Colon (tissue), 2 donors: ENCODE measurements at regions not wholly inside any gene's neighbourhood (a gene's known extent, or its start where the extent isn't known, plus 50 kb on each side); places are given as distances from the start of the nearest gene placed in this dataset.
"Not testable (repeated sequence)": the region's sequence is repeated elsewhere in the genome, so short reads cannot be mapped to it uniquely, and the experiment has no call there.

ENCODE experiments used
- FAIRE-seq: peaks from 2 replicates; lab custom pipeline; 2012; peaks lifted over from hg19 to GRCh38; lab: Jason Lieb, UNC
- donor health status: control.
- donor health status: control.

DNA sequence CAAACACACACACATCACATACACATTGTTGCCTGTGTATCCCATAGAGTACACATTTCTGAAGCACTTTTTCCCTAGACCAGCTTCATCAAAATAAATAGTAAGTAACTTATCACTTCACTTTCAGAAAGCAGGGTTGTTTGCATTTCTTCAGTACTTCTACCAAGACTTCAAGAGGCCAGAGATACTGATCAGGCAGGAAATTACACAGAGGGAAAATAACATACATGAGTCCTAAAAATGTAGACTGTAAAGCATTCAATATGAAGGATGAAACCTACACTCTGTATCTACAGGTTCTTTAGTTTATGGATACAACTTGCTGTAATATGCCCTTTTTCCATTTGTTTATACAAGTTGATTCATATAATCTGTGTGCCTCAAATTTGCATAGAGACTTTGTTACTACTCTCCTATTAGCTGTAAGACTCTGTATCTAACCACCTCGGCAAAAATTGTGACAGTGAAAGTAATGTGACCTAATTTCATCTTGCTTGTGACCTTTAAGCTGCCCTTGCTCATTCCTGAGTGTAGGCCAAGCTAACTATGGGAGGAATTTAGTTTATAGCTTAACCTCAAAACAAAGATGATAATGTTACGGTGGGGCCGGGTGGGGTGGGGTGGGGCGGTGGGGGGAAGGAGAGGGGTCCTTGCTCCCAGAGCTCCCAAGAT, 228.9 kb upstream of the SPOPL start:
- no peak for FAIRE-seq

- FAIRE-seq: not testable (repeated sequence)
Observed at GRCh38 chr2:138273280-138273679, 228.3 kb upstream of the SPOPL start.

- no peak for FAIRE-seq
Observed at GRCh38 chr2:138274421-138275291, 226.9 kb upstream of the SPOPL start.

DNA sequence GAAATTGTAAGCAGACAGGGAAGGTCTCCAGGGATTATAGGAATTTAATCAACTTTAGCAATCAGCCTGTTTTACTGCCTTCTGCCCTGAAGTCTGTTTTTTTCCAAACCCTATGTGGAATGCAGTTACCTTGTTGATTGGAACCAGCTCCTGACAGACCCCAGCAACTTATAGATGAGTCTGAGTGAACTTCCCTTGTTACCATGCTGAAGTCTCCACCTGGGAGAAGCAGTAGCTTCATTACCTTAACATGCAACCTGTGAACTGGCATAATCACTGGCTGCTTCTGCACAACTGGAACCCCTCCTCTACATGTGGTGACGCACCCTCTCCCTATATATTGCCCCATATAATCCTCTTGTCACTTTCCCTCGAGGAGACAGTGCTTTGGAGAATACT, 226.3 kb upstream of the SPOPL start:
- FAIRE-seq: no peak

DNA sequence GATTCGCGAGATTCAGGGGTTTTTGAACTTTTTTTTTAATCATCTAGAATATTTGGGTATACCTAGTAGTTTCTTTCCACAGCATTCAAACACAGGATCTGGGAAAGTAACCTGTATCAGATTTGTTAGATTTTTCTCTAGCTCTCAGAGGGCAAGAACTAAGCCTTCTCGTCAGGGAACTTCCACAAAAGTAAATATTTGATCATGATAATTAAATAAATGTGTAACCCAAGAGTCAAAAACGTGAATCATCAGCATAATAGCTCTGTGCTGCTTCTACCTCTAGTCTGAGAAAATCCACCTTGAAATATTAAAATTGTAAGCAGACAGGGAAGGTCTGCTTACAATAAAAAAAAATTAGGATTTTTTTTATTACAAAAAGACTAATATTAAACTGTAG, 225.7 kb upstream of the SPOPL start:
- no peak for FAIRE-seq

DNA sequence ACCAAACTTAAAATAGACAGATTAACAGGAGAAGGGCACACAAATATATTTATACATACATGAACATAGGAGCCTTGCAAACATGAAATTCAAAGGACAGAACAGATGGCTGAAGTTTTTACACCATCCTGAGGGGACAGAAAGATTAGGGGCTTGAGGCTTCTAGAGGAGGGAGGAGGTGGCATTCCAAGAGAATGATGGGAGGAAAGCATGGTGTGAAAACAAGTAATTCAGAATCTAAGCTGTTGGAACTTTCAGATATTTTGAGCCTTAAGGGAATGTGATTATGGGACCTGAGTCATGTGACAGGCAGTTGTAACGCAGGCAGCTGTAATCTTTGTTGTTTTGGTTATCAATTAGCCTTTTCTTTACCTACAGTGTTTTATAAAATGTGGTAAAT, 225.2 kb upstream of the SPOPL start:
- no peak for FAIRE-seq

GRCh38 chr2:138277062-138277461, 224.5 kb upstream of the SPOPL start:
- no peak for FAIRE-seq

DNA sequence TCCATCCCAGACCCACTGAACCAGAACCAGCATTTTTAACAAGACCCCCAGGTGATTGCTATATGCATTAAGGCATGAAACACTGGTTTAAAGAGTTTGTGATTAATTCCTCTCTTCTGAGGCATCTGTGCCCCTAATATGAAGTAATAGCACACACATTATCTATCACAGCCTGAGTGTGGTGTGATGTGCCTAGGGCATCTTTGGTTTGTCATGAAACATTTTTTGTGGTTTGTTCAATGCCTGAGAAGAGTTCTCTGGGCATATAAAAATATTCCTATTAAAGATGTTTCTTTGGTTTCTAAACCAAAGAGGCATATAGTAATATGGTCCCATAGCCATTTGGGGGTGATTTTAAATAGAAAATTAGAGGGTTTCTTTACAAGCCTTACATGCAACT, 221.7 kb upstream of the SPOPL start:
- FAIRE-seq: no peak

DNA sequence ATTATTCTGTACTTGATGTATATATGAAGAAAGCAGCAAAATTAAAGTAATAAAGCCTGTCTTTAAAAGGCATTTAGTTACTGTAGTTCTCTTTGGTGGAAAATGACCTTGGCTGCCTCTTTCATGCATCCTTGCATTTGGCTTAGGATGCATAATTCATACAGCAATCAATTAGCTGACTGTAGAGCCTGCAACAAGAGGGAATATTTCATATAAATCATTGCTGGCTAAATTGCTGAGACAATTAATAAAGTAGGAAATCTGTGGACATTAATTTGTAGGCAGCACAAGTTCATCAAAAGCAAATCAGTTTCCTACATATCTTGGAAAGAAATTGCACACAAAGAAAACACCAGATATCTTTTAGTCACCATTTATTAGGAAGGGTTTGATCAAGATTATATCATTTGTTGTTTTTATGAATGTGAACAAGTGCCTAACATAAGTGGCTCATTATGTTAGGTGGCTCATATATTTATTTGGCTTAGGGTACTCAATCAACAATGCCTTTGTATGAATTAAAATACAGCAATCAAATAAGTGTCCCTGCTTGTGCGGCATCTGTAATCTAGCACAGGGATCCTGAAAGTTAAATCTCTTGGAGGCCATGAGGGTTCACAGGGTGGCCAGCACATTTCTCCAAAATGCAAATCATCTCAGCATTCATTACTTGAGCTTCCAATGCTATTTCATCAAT, 220.4 kb upstream of the SPOPL start:
- FAIRE-seq: no peak

DNA sequence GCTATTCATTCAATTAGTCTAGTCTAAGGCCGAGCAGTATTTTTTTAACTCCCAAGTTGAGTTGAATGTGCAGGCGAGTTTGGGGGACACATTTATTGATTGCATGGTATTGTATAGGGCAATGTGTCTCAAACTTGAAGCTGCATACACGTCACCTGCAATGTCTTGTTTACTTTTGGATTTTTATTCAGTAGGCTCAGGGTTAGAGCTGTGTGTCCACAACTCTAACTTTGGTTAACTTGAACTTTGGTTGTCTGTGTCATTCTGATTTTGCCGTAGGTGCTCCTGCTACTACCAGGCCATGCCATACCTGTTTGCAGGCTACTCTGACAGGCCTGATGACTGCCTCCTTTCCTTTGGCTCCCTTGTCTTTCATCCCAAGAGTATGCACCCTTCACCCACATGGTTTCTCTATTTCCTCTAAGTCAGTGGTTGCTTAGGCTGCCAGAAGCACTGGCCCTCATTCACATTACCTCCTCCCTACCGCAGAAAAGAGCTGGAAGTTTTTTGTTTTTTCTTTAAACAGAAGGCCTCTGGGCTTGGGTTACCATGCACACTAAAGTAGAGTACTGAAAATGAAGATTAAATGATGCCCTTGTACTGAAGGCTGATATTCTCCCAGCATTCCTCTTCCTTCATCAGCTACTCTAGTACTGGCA, 219.4 kb upstream of the SPOPL start:
- FAIRE-seq: no peak

GRCh38 chr2:138291805-138292204, 209.8 kb upstream of the SPOPL start:
- FAIRE-seq: no peak

- no peak for FAIRE-seq
Observed at GRCh38 chr2:138293045-138293444, 208.5 kb upstream of the SPOPL start.

DNA sequence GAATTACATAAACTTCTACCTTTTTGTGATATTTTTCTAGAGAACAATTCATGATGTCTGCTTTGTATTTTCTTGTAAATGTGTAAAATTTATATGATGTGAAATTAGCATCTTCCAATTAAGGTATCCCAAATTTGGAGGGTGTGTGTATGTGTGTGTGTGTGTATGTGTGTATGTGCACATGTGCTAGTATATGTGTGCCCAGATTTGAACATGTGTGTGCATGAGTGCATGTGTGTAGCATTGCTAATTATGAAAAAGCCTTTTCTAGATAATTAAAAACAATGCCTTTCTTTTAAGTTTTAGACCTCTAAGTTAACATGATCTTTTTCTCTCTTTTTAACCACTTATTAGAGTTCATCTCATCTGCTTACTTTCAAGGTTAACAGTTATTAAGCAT, 208.0 kb upstream of the SPOPL start:
- FAIRE-seq: no peak

DNA sequence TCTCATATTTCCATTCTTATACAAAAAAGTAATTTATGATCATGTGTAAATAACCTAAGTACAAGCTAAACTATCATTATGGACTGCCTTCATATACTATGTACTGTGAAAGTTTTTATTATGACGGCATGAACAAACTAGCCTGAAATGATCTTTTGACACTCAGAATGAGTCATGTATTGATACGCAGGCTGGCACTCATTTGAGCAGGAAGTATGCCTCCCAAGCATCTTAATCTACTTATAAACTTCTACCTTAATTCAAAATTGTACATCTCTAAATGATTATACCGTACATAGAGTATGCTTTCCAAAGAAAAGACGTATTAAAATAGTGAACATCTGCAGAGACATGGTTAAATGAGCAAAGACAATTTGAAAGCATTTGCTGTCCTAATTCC, 207.1 kb upstream of the SPOPL start:
- no peak for FAIRE-seq

DNA sequence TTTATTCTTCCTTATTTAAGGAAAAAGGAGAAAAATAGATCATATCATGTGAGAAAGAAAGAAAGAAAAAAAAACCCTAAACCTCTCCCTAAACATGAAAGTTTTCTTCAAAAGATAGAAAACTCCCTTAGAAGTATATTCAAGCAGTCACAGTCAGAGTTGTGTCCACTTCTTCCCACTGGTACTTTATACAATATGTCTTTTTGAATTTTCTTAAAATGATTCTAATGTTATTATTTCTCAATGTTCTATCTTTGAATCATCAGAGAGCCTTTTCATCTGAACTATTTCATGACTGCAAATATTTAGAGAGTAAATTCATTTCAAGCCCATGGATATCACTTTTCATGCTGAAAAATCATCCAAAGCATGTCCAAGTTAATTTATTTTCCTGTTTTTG, 205.2 kb upstream of the SPOPL start:
- FAIRE-seq: no peak

DNA sequence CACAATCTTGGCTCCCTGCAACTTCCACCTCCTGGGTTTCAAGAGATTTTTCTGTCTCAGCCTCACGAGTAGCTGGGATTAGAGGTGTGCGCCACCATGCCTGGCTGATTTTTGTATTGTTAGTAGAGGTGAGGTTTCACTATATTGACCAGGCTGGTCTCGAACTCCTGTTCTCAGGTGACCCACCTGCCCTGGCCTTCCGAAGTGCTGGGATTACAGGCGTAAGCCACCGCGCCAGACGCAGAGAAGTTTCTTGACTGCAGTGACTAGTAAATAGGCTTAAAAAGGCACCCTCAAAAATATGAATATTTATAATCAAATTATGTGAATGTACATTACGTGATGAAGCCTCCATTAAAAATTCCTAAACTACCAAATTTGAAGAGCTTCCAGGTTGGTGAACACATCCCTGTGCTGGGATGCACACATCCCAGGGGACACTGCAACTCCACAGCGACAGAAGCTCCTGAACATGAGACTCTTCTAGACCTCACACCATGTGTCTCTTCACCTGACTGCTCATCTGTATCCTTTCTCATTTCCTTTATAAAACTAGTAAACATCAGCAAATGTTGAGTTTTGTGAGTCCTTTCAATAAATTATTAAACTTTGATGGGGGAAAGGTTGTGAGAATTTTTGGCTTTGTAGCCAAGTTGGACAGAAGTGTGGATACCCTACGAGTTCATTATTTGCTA, 203.3 kb upstream of the SPOPL start:
- no peak for FAIRE-seq

- no peak for FAIRE-seq
Observed at GRCh38 chr2:138298900-138299299, 202.7 kb upstream of the SPOPL start.

- no peak for FAIRE-seq
Observed at GRCh38 chr2:138306626-138307025, 194.9 kb upstream of the SPOPL start.

DNA sequence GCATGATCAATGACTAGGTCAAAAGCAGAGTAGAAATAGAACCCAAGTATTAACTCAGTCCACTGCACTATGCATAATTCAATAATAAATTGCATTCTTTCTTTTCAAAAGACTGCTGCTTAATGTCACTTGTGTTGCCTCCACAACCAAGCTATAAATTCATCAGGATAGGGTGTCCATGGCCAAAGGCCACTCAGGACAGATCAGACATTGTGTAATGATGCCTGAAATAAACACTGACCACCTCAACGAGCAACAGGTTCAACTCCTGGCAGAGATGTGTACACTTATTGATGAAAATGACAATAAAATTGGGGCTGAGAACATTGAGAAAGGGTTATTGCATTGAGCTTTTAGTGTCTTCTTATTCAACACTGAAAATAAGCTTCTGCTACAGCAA, 194.5 kb upstream of the SPOPL start:
- FAIRE-seq: no peak

DNA sequence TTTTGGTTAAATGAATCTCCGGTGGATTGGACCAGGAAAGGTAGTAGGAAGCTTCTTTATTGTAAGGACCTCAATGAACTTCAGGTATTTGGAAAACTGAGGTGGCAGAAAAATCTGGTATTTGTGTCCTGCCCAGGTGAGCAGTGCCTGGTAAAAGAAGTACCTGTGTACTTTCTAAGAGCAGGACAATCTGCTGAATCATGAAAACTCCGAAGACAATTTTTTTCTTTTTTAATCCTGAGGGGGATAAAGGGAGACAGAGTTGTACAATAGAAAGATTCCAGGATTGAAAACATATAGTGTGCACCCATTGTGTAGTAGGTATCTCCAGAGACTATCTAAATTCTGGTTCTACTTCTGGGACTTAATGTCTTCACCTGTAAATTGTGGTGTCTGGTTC, 191.8 kb upstream of the SPOPL start:
- no peak for FAIRE-seq

GRCh38 chr2:138312061-138312460, 189.5 kb upstream of the SPOPL start:
- FAIRE-seq: no peak

- FAIRE-seq: not testable (repeated sequence)
Observed at GRCh38 chr2:138315619-138316018, 186.0 kb upstream of the SPOPL start.
